ENCODE measurements at regions not wholly inside any gene's neighbourhood (a gene's known extent, or its start where the extent isn't known, plus 50 kb on each side); places are given as distances from the start of the nearest gene placed in this dataset.

- Histone ChIP-seq H3K27ac (ENCODE audit: low read length) (no peak overlapping the region), H3K36me3 (ENCODE audit: control insufficient read depth, insufficient read depth, low read length) (no peaks in the 10 kb centered on the region; the same call in 1 of the 2 replicates), H3K4me3 (ENCODE audit: low read depth in 2 of 2, low read length in 2 of 2) (no peak overlapping the region), H3K27me3 (ENCODE audit: control insufficient read depth, insufficient read depth, low read length) (no peaks in the 10 kb centered on the region), H3K9me3 (ENCODE audit: control insufficient read depth, insufficient read depth, low read depth, low read length) (no peaks in the 10 kb centered on the region), H3K4me1 (ENCODE audit: control insufficient read depth, insufficient read depth, low read length) (no peaks in the 10 kb centered on the region)
- POLR2A ChIA-PET: no interaction called here
- no TSS peak for BruUV-seq (replicated peaks)
- in situ Hi-C loops (cut with HindIII; ENCODE audit: low pct_unique_long_range_greater_than_20kb, low sequenced_read_pairs): no loop called here
- intact Hi-C loops (cut with micrococcal nuclease; ENCODE audit: unreplicated experiment): no loop called here
- CTCF ChIA-PET: no interaction called here
- no peak for DNase-seq (ENCODE audit: low read depth, low spot score)
- TF ChIP-seq, protein P1, sequence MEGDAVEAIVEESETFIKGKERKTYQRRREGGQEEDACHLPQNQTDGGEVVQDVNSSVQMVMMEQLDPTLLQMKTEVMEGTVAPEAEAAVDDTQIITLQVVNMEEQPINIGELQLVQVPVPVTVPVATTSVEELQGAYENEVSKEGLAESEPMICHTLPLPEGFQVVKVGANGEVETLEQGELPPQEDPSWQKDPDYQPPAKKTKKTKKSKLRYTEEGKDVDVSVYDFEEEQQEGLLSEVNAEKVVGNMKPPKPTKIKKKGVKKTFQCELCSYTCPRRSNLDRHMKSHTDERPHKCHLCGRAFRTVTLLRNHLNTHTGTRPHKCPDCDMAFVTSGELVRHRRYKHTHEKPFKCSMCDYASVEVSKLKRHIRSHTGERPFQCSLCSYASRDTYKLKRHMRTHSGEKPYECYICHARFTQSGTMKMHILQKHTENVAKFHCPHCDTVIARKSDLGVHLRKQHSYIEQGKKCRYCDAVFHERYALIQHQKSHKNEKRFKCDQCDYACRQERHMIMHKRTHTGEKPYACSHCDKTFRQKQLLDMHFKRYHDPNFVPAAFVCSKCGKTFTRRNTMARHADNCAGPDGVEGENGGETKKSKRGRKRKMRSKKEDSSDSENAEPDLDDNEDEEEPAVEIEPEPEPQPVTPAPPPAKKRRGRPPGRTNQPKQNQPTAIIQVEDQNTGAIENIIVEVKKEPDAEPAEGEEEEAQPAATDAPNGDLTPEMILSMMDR (IDR thresholded peaks at IDR 0.05): no peak
- TF ChIP-seq SIN3A (IDR thresholded peaks at IDR 0.05; ENCODE audit: borderline replicate concordance, insufficient read depth, low read depth, low read length) (no peak), POLR2AphosphoS5 (IDR thresholded peaks at IDR 0.05; ENCODE audit: low read depth, low read length) (no peak), REST (IDR thresholded peaks at IDR 0.05; ENCODE audit: insufficient read depth in 1 of 2, low read depth in 2 of 2, low read length in 1 of 2) (no peak), TCF7L2 (IDR thresholded peaks at IDR 0.05; ENCODE audit: low read depth, low read length) (no peak)
- no peak for ATAC-seq
Measured at GRCh38 chr2:17095340-17095739, 422.9 kb downstream of the RAD51AP2 start.

DNA sequence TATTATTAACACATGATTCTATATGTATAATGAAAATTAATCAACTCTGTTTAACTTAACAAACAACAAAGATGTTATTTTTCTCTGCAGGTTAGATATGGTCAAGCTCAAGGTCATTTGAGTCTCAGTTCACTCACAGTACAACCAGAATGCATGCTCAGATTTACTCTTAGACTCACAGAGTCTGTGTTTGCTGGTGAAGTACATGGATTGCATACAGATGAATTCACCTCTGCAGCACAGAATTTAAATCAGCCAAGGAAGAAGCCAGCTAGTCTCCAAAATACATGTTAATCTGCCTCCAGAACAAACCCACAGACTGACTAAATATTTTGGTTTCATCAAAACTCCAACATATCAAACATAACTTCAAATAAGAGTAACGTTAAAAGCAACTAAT, 424.5 kb downstream of the RAD51AP2 start:
- no peak for TF ChIP-seq SIN3A (IDR thresholded peaks at IDR 0.05; ENCODE audit: borderline replicate concordance, insufficient read depth, low read depth, low read length)
- TF ChIP-seq POLR2AphosphoS5 (IDR thresholded peaks at IDR 0.05; ENCODE audit: low read depth, low read length): no peak
- no peak for TF ChIP-seq REST (IDR thresholded peaks at IDR 0.05; ENCODE audit: insufficient read depth in 1 of 2, low read depth in 2 of 2, low read length in 1 of 2)
- no peak for TF ChIP-seq TCF7L2 (IDR thresholded peaks at IDR 0.05; ENCODE audit: low read depth, low read length)
- TF ChIP-seq, protein P1 (IDR thresholded peaks at IDR 0.05): no peak
- Histone ChIP-seq H3K4me3 (ENCODE audit: low read depth in 2 of 2, low read length in 2 of 2) (no peak overlapping the region), H3K27me3 (ENCODE audit: control insufficient read depth, insufficient read depth, low read length) (no peaks in the 10 kb centered on the region), H3K27ac (ENCODE audit: low read length) (no peak overlapping the region), H3K4me1 (ENCODE audit: control insufficient read depth, insufficient read depth, low read length) (no peaks in the 10 kb centered on the region), H3K36me3 (ENCODE audit: control insufficient read depth, insufficient read depth, low read length) (no peaks in the 10 kb centered on the region; the same call in 1 of the 2 replicates), H3K9me3 (ENCODE audit: control insufficient read depth, insufficient read depth, low read depth, low read length) (no peaks in the 10 kb centered on the region)
- ATAC-seq (no peak), DNase-seq (ENCODE audit: low read depth, low spot score) (no peak)
- BruUV-seq (replicated peaks): no TSS peak
- POLR2A ChIA-PET: no interaction called here
- in situ Hi-C loops (cut with HindIII; ENCODE audit: low pct_unique_long_range_greater_than_20kb, low sequenced_read_pairs): no loop called here
- CTCF ChIA-PET: no interaction called here
- intact Hi-C loops (cut with micrococcal nuclease; ENCODE audit: unreplicated experiment): no loop called here

Data from Panc1 (cell line).